Upper lobe of left lung (tissue), 6 donors: ENCODE measurements at regions not wholly inside any gene's neighbourhood (a gene's known extent, or its start where the extent isn't known, plus 50 kb on each side); places are given as distances from the start of the nearest gene placed in this dataset.

ENCODE experiments used
- ATAC-seq, 2 donors: fragments of 200-7000 bp; cut with Tn5 transposase; one replicate each; pipeline ENCODE4 v1.9.1; 2022; ENCODE audit warnings: mild to moderate bottlenecking in 2 of 2, moderate library complexity in 2 of 2; ENCODE audit not compliant: low FRiP score in 2 of 2
- DNase-seq, 2 donors: peaks; one replicate each; pipeline ENCODE4 v3.0.0-alpha.2; 2019 to 2020
- H3K27ac ChIP-seq, 4 donors: fragments of 200-600 bp; sonication (generic); one replicate each; pipeline ENCODE4 v1.5.1; 2016 to 2019
- H3K27me3 ChIP-seq, 4 donors: fragments of 200-600 bp; sonication (generic); one replicate each; pipeline ENCODE4 v1.5.1; 2017 to 2019
- H3K36me3 ChIP-seq, 4 donors: fragments of 200-600 bp; sonication (generic); one replicate each; pipeline ENCODE4 v1.5.1; 2016 to 2019
- H3K4me1 ChIP-seq, 4 donors: fragments of 200-600 bp; sonication (generic); one replicate each; pipeline ENCODE4 v1.5.1; 2018 to 2019
- H3K4me3 ChIP-seq, 4 donors: fragments of 200-600 bp; sonication (generic); one replicate each; pipeline ENCODE4 v1.5.1; 2017 to 2019; ENCODE audit warnings: mild to moderate bottlenecking in 2 of 4, moderate library complexity in 1 of 4
- H3K9me3 ChIP-seq, 4 donors: fragments of 200-600 bp; sonication (generic); one replicate each; pipeline ENCODE4 v1.5.1; 2018 to 2019
- CTCF ChIP-seq, 6 experiments: fragments of 450-650 bp in 4 of 6; fragments of 200-600 bp in 2 of 6; sonication (generic) in 2 of 6; IDR thresholded peaks; one replicate each; pipeline ENCODE4 v1.5.1; 2016 to 2019; ENCODE audit warnings: antibody characterized with exemption in 6 of 6
- EP300 ChIP-seq, 4 donors: sonication (generic); formaldehyde crosslinking; IDR thresholded peaks; one replicate each; pipeline ENCODE4 v1.5.1; 2017; ENCODE audit warnings: antibody characterized with exemption in 4 of 4, control low read depth in 2 of 4
- POLR2A ChIP-seq, 4 donors: fragments of 450-650 bp; IDR thresholded peaks; one replicate each; pipeline ENCODE4 v1.5.1; 2016 to 2017; ENCODE audit warnings: antibody characterized with exemption in 4 of 4, mild to moderate bottlenecking in 2 of 4
- POLR2AphosphoS5 ChIP-seq, 2 donors: sonication (generic); formaldehyde crosslinking; IDR thresholded peaks; one replicate each; pipeline ENCODE4 v1.5.1; 2017; ENCODE audit warnings: antibody characterized with exemption in 2 of 2
- WGBS, 2 donors: methylation state at CpG; one replicate each; pipeline ENCODE4 v1.1.5; 2017 to 2018; 5-methylcytosine and 5-hydroxymethylcytosine counted together
- donor health status: DM: no; HTN: no; CAD: no; lungs with moderate emphysema.
- donor health status: DM: no; HTN: yes; CAD: no; lungs with severe emphysema.

- Histone ChIP-seq H3K27me3 (no peaks in the 10 kb centered on the region), H3K4me3 (no peak overlapping the region), H3K36me3 (no peaks in the 10 kb centered on the region), H3K9me3 (no peaks in the 10 kb centered on the region), H3K4me1 (no peaks in the 10 kb centered on the region), H3K27ac (no peak overlapping the region)
- 80 to 98% methylated on average over 2 of the region's 2 CpGs for WGBS, 2 donors
- no peak for TF ChIP-seq EP300 (IDR thresholded peaks at IDR 0.05)
- TF ChIP-seq POLR2A (IDR thresholded peaks at IDR 0.05): no peak
- no peak for TF ChIP-seq CTCF (IDR thresholded peaks at IDR 0.05)
- TF ChIP-seq POLR2AphosphoS5 (IDR thresholded peaks at IDR 0.05): no peak
- ATAC-seq (no peak), DNase-seq (no peak)
Measured at GRCh38 chr5:57417971-57418370, 64.6 kb downstream of the ACTBL2 start.

- no peak for TF ChIP-seq EP300 (IDR thresholded peaks at IDR 0.05)
- TF ChIP-seq POLR2A (IDR thresholded peaks at IDR 0.05): no peak
- no peak for TF ChIP-seq POLR2AphosphoS5 (IDR thresholded peaks at IDR 0.05)
- TF ChIP-seq CTCF (IDR thresholded peaks at IDR 0.05): no peak
- H3K36me3 ChIP-seq: no peaks in the 10 kb centered on the region
- peaks cover 0 to 1% (median 0%) of the 10 kb centered on the region in 4 donors for H3K4me1 ChIP-seq
- H3K27ac ChIP-seq: no peak overlapping the region
- no peaks in the 10 kb centered on the region for H3K9me3 ChIP-seq
- 84 to 91% methylated on average over 6 of the region's 6 CpGs for WGBS, 2 donors
- no peak for ATAC-seq
- H3K4me3 ChIP-seq: no peak overlapping the region
- DNase-seq: no peak
- no peaks in the 10 kb centered on the region for H3K27me3 ChIP-seq
Measured at GRCh38 chr5:57417320-57417719, 65.3 kb downstream of the ACTBL2 start.

- Histone ChIP-seq H3K27ac (no peak overlapping the region), H3K27me3 (no peaks in the 10 kb centered on the region), H3K9me3 (no peaks in the 10 kb centered on the region), H3K4me1 (peaks cover 0 to 4% (median 0%) of the 10 kb centered on the region in 4 donors), H3K4me3 (no peak overlapping the region), H3K36me3 (no peaks in the 10 kb centered on the region)
- TF ChIP-seq EP300 (IDR thresholded peaks at IDR 0.05): no peak
- no peak for TF ChIP-seq POLR2A (IDR thresholded peaks at IDR 0.05)
- no peak for TF ChIP-seq POLR2AphosphoS5 (IDR thresholded peaks at IDR 0.05)
- no peak for TF ChIP-seq CTCF (IDR thresholded peaks at IDR 0.05)
- WGBS, 2 donors: 77 to 79% methylated on average over 4 of the region's 4 CpGs
- DNase-seq: no peak
- ATAC-seq: peak in 1 of 2 donors; percentile 61
Measured at GRCh38 chr5:57416278-57416994, 66.2 kb downstream of the ACTBL2 start.

- Histone ChIP-seq H3K9me3 (no peaks in the 10 kb centered on the region), H3K36me3 (no peaks in the 10 kb centered on the region), H3K4me3 (no peak overlapping the region), H3K27me3 (no peaks in the 10 kb centered on the region), H3K27ac (no peak overlapping the region), H3K4me1 (peaks cover 0 to 7% (median 2%) of the 10 kb centered on the region in 4 donors)
- 82 to 86% methylated on average over 2 of the region's 2 CpGs for WGBS, 2 donors
- DNase-seq: no peak
- no peak for TF ChIP-seq POLR2A (IDR thresholded peaks at IDR 0.05)
- no peak for TF ChIP-seq EP300 (IDR thresholded peaks at IDR 0.05)
- TF ChIP-seq POLR2AphosphoS5 (IDR thresholded peaks at IDR 0.05): no peak
- TF ChIP-seq CTCF (IDR thresholded peaks at IDR 0.05): no peak
- ATAC-seq: no peak
Measured at GRCh38 chr5:57414857-57415256, 67.8 kb downstream of the ACTBL2 start.

GRCh38 chr5:57414191-57414590 lies 68.4 kb downstream of the ACTBL2 start:
- Histone ChIP-seq H3K4me1 (peaks cover 0 to 8% (median 4%) of the 10 kb centered on the region in 4 donors), H3K27ac (no peak overlapping the region), H3K4me3 (no peak overlapping the region), H3K36me3 (no peaks in the 10 kb centered on the region), H3K27me3 (no peaks in the 10 kb centered on the region), H3K9me3 (no peaks in the 10 kb centered on the region)
- ATAC-seq (no peak), DNase-seq (no peak)
- WGBS, 2 donors: 60 to 87% methylated on average over 3 of the region's 3 CpGs
- TF ChIP-seq EP300 (IDR thresholded peaks at IDR 0.05) (no peak), POLR2AphosphoS5 (IDR thresholded peaks at IDR 0.05) (no peak)
